ENCODE measurements at regions not wholly inside any gene's neighbourhood (a gene's known extent, or its start where the extent isn't known, plus 50 kb on each side); places are given as distances from the start of the nearest gene placed in this dataset.

DNA sequence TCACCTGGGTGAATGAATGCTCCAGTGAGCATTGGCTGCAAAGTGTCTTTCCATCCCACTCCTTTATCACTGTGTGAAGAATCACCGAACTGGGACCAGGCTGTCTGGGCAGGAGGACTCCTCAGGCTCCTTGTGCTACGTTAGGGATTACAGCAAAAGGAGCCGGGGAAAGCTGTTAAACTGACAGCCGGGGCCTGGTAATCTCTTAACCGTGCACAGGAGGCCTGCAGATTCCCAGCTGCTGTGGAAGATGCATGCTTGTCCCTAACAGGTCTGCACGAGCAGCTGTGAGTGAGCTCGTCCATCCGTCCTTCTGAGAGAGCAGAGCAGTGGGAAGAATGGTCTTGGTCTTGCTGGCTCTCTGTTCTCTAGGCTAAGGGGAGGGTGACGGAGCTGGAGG is 231.5 kb downstream of the AACS start:
- H3K27ac Mint-ChIP-seq = no peak overlapping the region

DNA sequence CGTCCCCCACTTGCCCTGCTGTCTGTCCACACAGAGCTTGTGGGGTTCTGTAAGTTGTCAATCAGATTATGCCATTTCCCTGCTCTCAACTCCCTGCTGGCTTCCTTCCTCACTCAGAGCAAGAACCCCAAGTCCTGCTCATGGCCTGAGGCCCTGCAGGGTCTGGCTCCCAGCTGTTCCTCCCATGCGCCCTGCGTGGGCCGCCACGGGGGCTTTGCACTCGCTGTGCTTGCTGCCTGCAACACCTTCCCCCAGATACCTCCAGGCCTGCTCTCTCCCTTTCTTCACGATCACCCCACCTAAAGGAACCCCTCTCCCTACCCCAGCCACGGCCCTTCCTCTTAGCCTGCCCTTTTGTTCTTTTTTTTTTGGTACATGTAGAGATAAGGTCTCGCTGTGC is 234.6 kb downstream of the AACS start:
- TF ChIP-seq, protein P1, sequence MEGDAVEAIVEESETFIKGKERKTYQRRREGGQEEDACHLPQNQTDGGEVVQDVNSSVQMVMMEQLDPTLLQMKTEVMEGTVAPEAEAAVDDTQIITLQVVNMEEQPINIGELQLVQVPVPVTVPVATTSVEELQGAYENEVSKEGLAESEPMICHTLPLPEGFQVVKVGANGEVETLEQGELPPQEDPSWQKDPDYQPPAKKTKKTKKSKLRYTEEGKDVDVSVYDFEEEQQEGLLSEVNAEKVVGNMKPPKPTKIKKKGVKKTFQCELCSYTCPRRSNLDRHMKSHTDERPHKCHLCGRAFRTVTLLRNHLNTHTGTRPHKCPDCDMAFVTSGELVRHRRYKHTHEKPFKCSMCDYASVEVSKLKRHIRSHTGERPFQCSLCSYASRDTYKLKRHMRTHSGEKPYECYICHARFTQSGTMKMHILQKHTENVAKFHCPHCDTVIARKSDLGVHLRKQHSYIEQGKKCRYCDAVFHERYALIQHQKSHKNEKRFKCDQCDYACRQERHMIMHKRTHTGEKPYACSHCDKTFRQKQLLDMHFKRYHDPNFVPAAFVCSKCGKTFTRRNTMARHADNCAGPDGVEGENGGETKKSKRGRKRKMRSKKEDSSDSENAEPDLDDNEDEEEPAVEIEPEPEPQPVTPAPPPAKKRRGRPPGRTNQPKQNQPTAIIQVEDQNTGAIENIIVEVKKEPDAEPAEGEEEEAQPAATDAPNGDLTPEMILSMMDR (IDR thresholded peaks at IDR 0.05) = no peak
- H3K27ac Mint-ChIP-seq = no peak overlapping the region
- no peak overlapping the region for H3K4me3 Mint-ChIP-seq
- peaks cover 69% of the 10 kb centered on the region for H3K9me3 Mint-ChIP-seq
- H3K27me3 Mint-ChIP-seq (ENCODE audit: insufficient read depth) = no peaks in the 10 kb centered on the region; the same call in none of the 2 replicates
- H3K4me1 Mint-ChIP-seq (ENCODE audit: low read depth) = no peaks in the 10 kb centered on the region
- H3K36me3 Mint-ChIP-seq (ENCODE audit: low read depth) = peaks cover 12% of the 10 kb centered on the region
- no peak for DNase-seq

More for the DNA sequence above, 231.5 kb downstream of the AACS start:
- no peak overlapping the region for H3K4me3 Mint-ChIP-seq
- TF ChIP-seq, protein P1 (IDR thresholded peaks at IDR 0.05) = no peak
- no peaks in the 10 kb centered on the region; the same call in none of the 2 replicates for H3K27me3 Mint-ChIP-seq (ENCODE audit: insufficient read depth)
- H3K9me3 Mint-ChIP-seq = peaks cover 62% of the 10 kb centered on the region
- H3K36me3 Mint-ChIP-seq (ENCODE audit: low read depth) = peaks cover 12% of the 10 kb centered on the region
- H3K4me1 Mint-ChIP-seq (ENCODE audit: low read depth) = no peaks in the 10 kb centered on the region
- no peak for DNase-seq

DNA sequence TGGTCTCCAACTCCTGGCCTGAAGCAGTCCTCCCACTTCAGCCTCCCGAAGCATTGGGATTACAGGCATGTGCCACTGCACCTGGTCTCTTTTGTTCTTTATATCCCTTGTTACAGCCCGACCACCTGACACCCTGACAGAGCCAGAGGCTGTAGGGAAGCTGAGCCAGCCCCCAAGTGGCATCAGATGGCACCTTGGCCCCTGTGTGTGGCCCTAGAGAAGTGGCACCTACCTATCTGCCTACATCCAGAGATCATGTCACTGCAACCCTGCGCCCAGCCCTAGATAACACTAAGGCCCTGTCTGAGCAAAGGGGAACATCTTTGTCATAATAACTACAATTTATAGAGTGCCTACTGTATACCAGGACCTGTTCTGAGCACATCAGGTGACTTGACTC is 235.0 kb downstream of the AACS start:
- TF ChIP-seq, protein P1 (IDR thresholded peaks at IDR 0.05) = no peak
- no peak for DNase-seq
- H3K4me3 Mint-ChIP-seq = no peak overlapping the region
- no peaks in the 10 kb centered on the region; the same call in 1 of the 2 replicates for H3K27me3 Mint-ChIP-seq (ENCODE audit: insufficient read depth)
- peaks cover 65% of the 10 kb centered on the region for H3K9me3 Mint-ChIP-seq
- no peaks in the 10 kb centered on the region for H3K4me1 Mint-ChIP-seq (ENCODE audit: low read depth)
- H3K27ac Mint-ChIP-seq = no peak overlapping the region
- H3K36me3 Mint-ChIP-seq (ENCODE audit: low read depth) = peaks cover 12% of the 10 kb centered on the region

DNA sequence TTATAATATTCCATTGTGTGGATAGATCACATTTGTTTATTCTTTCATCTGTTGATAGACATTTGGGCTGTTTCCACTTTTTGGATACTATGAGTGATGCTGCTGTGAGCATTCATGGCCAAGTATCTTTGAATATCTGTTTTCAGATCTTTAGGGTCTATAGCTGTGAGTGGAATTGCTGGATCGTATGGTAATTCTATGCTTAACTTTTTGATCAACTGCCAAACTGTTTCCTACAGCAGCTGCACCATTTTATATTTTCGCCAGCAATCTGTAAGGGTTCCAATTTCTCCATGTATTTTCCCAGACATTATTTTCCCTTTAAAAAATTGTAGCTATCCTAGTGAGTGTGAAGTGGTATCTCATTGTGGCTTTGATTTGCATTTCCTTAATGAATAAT is 238.1 kb downstream of the AACS start:
- H3K4me1 Mint-ChIP-seq (ENCODE audit: low read depth) = no peaks in the 10 kb centered on the region
- H3K4me3 Mint-ChIP-seq = no peak overlapping the region
- no peak for DNase-seq
- H3K27ac Mint-ChIP-seq = no peak overlapping the region
- TF ChIP-seq, protein P1 (IDR thresholded peaks at IDR 0.05) = no peak
- peaks cover 49% of the 10 kb centered on the region for H3K9me3 Mint-ChIP-seq
- H3K27me3 Mint-ChIP-seq (ENCODE audit: insufficient read depth) = no peaks in the 10 kb centered on the region; the same call in 1 of the 2 replicates
- peaks cover 12% of the 10 kb centered on the region for H3K36me3 Mint-ChIP-seq (ENCODE audit: low read depth)

DNA sequence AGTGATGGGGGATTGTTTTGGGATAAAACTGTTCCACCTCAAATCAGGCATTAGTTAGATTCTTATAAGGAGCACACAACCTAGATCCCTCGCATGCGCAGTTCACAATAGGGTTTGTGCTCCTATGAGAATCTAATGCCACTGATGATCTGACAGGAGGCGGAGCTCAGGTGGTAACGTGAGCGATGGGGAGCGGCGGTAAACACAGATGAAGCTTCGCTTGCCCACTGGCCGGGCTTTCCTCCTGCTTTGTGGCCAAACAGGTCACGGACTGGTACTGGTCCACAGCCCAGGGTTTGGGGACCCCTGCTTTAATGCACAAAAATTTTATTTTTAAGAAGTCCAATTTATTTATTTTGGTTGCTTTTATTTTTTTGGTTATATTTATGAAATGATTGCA is 238.8 kb downstream of the AACS start:
- H3K9me3 Mint-ChIP-seq = peaks cover 47% of the 10 kb centered on the region
- DNase-seq = no peak
- peaks cover 11% of the 10 kb centered on the region for H3K36me3 Mint-ChIP-seq (ENCODE audit: low read depth)
- H3K4me1 Mint-ChIP-seq (ENCODE audit: low read depth) = no peaks in the 10 kb centered on the region
- H3K27me3 Mint-ChIP-seq (ENCODE audit: insufficient read depth) = no peaks in the 10 kb centered on the region; the same call in 1 of the 2 replicates
- TF ChIP-seq, protein P1 (IDR thresholded peaks at IDR 0.05) = no peak
- H3K4me3 Mint-ChIP-seq = no peak overlapping the region
- H3K27ac Mint-ChIP-seq = no peak overlapping the region

DNA sequence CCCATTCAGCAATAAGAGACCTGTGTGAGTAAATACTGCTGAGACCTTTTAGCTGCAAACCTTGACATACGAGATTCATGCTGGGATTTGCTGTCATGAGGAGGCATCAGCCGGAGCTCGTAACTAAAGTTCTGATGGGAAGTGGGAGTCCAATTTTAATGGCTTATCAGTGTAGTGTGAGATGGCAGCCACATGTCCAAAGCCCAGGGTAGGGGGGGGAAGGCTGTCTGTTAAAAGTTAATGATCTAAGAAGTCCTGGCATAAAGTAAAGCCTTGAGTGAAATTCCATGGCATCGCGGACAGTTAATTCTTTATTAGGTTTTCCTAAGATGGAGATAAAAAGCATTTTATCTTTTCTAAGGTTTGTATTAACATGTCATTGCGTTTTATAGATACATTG is 240.0 kb downstream of the AACS start:
- H3K9me3 Mint-ChIP-seq = peaks cover 39% of the 10 kb centered on the region
- TF ChIP-seq, protein P1 (IDR thresholded peaks at IDR 0.05) = no peak
- DNase-seq = no peak
- H3K4me1 Mint-ChIP-seq (ENCODE audit: low read depth) = no peaks in the 10 kb centered on the region
- 0 out of 2 replicates have a peak, but pooled peaks cover 3% of the 10 kb centered on the region for H3K36me3 Mint-ChIP-seq (ENCODE audit: low read depth)
- no peak overlapping the region for H3K27ac Mint-ChIP-seq
- no peak overlapping the region for H3K4me3 Mint-ChIP-seq
- H3K27me3 Mint-ChIP-seq (ENCODE audit: insufficient read depth) = no peaks in the 10 kb centered on the region
